C4-2B (cell line): ENCODE measurements at regions not wholly inside any gene's neighbourhood (a gene's known extent, or its start where the extent isn't known, plus 50 kb on each side); places are given as distances from the start of the nearest gene placed in this dataset.

Source experiments
- H3K27ac ChIP-seq: fragments of 450-650 bp; 2 replicates; pipeline ENCODE4 v1.5.1; 2017
- ZFX ChIP-seq: fragments of 450-650 bp; IDR thresholded peaks from 2 replicates; pipeline ENCODE4 v1.6.1; 2017
- TF ChIP-seq, protein P1 (sequence below): fragments of 450-650 bp; conservative IDR thresholded peaks from 2 replicates; pipeline ENCODE4 v1.5.1; 2017; ENCODE audit warnings: mild to moderate bottlenecking

DNA sequence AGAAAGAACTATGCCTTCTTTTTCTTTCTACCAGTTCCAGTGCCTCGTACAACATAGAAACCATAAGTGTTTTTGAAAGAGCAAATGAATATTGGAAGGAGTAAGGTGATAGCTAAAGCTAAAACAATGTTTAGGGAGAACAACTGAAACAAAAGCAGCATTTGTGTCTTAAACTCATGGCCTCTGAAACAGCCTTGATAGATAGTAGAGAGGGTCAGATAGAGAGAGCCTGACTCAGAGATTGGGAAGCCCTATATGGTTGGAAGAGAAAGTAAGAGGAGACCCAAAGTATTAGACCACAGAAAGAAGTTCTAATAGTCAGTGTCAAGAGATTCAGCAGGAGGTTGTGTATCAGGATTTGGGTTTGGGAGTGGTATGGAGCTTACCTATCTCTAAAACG, 79.6 kb upstream of the IFNG-AS1 start:
- no peak for TF ChIP-seq ZFX
- TF ChIP-seq, protein P1, sequence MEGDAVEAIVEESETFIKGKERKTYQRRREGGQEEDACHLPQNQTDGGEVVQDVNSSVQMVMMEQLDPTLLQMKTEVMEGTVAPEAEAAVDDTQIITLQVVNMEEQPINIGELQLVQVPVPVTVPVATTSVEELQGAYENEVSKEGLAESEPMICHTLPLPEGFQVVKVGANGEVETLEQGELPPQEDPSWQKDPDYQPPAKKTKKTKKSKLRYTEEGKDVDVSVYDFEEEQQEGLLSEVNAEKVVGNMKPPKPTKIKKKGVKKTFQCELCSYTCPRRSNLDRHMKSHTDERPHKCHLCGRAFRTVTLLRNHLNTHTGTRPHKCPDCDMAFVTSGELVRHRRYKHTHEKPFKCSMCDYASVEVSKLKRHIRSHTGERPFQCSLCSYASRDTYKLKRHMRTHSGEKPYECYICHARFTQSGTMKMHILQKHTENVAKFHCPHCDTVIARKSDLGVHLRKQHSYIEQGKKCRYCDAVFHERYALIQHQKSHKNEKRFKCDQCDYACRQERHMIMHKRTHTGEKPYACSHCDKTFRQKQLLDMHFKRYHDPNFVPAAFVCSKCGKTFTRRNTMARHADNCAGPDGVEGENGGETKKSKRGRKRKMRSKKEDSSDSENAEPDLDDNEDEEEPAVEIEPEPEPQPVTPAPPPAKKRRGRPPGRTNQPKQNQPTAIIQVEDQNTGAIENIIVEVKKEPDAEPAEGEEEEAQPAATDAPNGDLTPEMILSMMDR, result no peak
- H3K27ac ChIP-seq, result no peak overlapping the region

DNA sequence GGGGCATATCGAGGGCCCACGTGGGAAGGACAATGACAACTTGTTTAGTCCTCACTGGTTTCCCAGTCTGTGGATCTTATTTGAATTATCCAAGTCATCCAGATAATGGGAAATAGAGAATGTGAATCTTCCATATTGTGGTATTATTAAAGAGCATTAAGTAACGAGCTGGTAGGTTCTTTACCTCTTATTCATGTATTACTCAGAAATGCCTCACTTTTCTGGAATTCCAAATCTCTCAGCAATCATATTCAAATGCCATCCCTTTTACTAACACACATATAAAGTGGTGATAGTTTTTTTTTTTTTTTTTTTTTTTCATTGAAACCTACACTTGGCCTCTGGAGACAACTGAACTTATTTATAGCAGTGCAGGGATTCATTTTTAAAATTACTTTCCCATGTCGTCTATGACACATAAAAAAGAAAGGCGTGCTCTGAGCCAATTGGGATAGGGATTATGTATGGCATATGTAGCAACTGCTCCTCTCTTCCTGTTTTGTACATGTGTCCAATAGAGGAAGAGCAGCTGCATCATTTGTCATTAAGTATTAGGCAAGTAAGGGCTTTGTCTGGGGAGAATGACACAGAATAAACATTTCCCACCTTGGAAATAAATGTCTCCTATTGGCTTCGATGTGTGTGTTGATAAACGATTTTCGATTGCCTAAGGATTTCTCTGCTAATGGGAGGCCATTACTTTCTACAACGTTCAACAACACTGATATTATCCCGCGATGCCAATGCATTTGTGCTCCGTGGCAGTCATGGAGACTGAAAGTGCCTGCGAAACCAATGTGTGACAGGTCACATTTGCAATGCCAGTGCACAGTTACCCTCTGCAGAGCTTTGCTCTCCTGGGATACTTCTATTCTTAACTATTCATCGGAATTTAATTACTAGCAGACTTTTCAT, 78.6 kb upstream of the IFNG-AS1 start:
- H3K27ac ChIP-seq, result no peak overlapping the region

DNA sequence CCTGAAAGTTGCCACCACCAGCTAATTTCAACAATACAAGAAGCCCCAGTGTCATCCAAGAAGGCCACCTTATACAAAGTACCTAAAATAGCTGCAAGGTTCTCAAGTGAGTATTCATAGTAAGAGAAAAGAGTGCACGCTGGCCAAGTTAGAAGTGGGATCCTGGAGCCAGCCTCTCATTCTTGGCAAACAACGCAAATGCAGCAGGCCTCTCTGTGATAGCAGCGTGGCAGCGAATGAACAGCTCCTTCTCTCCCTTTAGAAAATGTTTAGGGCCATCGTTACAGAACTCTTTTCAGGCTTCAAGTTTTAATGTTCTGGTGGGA, 78.0 kb upstream of the IFNG-AS1 start:
- no peak overlapping the region for H3K27ac ChIP-seq
- TF ChIP-seq, protein P1, result no peak
- TF ChIP-seq ZFX, result no peak

More for the DNA sequence above, 78.6 kb upstream of the IFNG-AS1 start:
- TF ChIP-seq, protein P1, result no peak
- no peak for TF ChIP-seq ZFX

DNA sequence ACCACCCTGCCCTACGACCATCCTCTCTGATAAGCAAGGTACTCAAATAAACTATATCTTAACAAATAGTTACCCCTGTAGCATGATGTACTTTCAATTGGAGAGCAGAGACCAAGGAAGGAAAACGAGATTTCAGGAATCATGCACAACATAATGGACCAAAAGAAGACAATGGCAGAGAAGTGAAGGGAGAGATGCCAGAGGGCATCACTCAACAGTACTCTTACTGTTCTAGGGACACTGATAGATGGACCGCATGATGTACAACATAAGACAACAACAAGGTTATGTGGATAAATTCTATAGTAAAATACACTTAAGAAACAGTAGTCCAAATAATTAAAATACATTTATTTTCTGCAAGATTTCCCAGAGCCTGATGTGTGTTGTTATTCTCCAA, 77.5 kb upstream of the IFNG-AS1 start:
- TF ChIP-seq, protein P1, result no peak
- no peak for TF ChIP-seq ZFX

DNA sequence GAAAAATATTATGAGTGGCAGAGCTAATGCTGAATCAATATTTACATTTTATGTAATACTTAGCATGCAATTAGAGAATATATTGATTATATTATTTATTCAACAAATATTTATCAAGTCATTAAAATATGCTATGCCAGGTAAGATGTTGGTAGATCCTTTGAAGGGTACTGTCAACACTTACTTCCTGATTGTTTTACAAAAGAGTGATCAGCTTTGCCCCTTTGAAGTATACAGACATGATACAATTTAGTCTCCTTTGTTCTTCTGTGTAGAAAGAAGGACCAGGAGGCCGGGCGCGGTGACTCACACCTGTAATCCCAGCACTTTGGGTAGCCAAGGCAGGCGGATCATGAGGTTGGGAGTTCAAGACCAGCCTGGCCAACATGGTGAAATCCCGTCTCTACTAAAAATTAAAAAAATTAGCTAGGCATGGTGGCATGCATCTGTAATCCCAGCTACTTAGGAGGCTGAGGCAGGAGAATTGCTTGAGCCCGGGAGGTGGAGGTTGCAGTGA, 73.9 kb upstream of the IFNG-AS1 start:
- no peak for TF ChIP-seq ZFX
- TF ChIP-seq, protein P1, result no peak
- H3K27ac ChIP-seq, result no peak overlapping the region

More for the DNA sequence above, 77.5 kb upstream of the IFNG-AS1 start:
- H3K27ac ChIP-seq, result no peak overlapping the region

DNA sequence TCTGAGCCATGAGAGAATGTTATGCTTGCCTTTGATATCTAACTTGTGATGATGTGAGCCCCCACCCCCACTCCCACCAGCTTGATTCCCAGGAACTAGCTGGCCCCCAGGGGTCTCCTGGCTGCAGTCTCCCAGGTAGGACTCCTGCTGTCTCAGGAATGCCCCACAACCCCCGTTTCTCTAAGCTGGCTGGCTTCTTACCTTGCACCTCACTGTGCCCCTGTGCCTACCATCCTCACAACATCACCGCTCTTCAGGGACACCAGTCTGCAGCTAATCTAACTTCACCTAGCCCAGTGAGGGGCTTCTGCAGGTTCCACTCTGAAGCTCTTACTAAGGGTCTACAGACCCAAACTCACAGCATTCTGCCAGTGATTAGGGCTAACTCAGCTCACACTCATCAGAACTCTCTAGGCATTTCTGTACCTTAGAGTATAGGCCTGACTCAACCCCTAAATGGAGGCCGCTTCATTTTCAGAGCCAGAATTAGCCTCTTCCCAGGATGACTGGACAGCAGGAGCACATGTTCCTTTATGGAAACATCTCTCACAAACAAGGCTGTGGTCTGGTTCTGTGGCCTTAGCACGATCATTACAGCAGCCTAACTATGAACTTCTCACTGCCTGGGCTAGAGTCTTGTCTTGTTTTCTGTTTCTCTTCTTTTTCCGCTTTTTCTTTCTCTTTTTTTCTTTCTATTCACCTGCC, 72.8 kb upstream of the IFNG-AS1 start:
- TF ChIP-seq, protein P1, result no peak
- TF ChIP-seq ZFX, result no peak
- no peak overlapping the region for H3K27ac ChIP-seq

DNA sequence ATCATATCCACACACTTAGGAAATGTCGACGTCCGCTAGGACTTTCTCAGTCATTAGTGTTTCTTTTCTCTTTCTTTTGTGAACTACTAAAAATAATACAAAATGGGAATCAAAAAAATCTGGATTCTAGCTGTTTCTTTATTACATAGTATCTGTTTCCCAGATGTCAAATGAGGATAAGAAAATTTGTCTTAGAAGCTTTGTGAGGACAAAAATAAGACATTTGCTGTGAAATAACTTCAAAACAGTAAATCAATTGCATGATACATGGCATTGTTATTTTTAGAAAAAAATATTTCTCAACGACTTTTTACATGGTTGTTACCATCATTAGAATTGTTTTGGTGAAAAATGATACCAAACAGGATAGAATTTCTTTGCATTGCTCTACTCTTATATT, 71.4 kb upstream of the IFNG-AS1 start:
- no peak for TF ChIP-seq ZFX
- TF ChIP-seq, protein P1, result no peak
- no peak overlapping the region for H3K27ac ChIP-seq
